Gastrocnemius medialis (tissue), 4 donors: ENCODE measurements at regions not wholly inside any gene's neighbourhood (a gene's known extent, or its start where the extent isn't known, plus 50 kb on each side); places are given as distances from the start of the nearest gene placed in this dataset.

ENCODE experiments used
- POLR2A ChIP-seq, 2 donors: fragments of 450-650 bp; IDR thresholded peaks; one replicate each; pipeline ENCODE4 v1.6.1; 2017; ENCODE audit warnings: antibody characterized with exemption in 2 of 2, mild to moderate bottlenecking in 2 of 2, moderate library complexity in 2 of 2
- TF ChIP-seq, protein P1 (sequence below), 5 experiments: fragments of 450-650 bp in 3 of 5; fragments of 200-600 bp in 2 of 5; sonication (generic) in 2 of 5; IDR thresholded peaks in 4 of 5; conservative IDR thresholded peaks in 1 of 5; 1 replicate in 4 of 5; 2 replicates in 1 of 5; pipeline ENCODE4 v1.5.1; 2016 to 2019; ENCODE audit warnings: antibody characterized with exemption in 5 of 5, mild to moderate bottlenecking in 3 of 5, moderate library complexity in 3 of 5

DNA sequence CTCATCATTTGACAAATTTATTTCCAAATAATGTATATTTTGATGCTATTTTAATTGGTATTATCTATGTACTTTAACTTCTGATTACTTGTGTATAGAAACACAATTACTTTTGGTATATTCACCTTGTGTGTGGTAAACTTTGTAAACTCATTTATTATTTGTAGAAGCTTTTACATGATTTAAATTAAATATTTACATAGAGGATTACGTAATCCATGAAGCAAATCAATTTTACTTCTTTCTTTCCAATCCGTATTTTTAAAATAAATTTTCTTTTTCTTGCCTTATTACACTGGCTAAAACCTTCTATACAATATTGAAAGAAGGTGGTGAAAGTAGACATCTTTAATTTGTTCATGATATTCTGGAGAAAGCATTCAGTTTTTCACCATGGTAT is 540.2 kb downstream of the MMUT start:
- TF ChIP-seq POLR2A (IDR thresholded peaks at IDR 0.05): no peak
- TF ChIP-seq, protein P1, sequence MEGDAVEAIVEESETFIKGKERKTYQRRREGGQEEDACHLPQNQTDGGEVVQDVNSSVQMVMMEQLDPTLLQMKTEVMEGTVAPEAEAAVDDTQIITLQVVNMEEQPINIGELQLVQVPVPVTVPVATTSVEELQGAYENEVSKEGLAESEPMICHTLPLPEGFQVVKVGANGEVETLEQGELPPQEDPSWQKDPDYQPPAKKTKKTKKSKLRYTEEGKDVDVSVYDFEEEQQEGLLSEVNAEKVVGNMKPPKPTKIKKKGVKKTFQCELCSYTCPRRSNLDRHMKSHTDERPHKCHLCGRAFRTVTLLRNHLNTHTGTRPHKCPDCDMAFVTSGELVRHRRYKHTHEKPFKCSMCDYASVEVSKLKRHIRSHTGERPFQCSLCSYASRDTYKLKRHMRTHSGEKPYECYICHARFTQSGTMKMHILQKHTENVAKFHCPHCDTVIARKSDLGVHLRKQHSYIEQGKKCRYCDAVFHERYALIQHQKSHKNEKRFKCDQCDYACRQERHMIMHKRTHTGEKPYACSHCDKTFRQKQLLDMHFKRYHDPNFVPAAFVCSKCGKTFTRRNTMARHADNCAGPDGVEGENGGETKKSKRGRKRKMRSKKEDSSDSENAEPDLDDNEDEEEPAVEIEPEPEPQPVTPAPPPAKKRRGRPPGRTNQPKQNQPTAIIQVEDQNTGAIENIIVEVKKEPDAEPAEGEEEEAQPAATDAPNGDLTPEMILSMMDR (IDR thresholded peaks at IDR 0.05 in 4 of 5, conservative IDR thresholded peaks at IDR 0.05 in 1 of 5): no peak
